ENCODE measurements at regions not wholly inside any gene's neighbourhood (a gene's known extent, or its start where the extent isn't known, plus 50 kb on each side); places are given as distances from the start of the nearest gene placed in this dataset.

GRCh38 chr15:31151301-31152233 lies 50.0 kb upstream of the TRPM1 start:
- TF ChIP-seq CTCF (conservative IDR thresholded peaks at IDR 0.05 in 1 of 2, IDR thresholded peaks at IDR 0.05 in 1 of 2; ENCODE audit: extremely low read depth in 1 of 2, insufficient read depth in 1 of 2, low read depth in 1 of 2, low read length in 2 of 2) (no peak), EZH2 (IDR thresholded peaks at IDR 0.05; ENCODE audit: borderline replicate concordance, low read length) (no peak)

All from mammary epithelial cell (primary cell).